Activated T-helper 1 cell treated with anti-CD3 and anti-CD28 coated beads, Interleukin-12 subunit alpha, Interleukin-12 subunit beta, Interleukin-2, Interleukin-4 antibody, amounts not matched to agents 30 ng/mL and 10 ng/mL and 1 ng/mL, durations not matched to agents 14 hours and 24 hours and 36 hours (primary cell): ENCODE measurements at regions not wholly inside any gene's neighbourhood (a gene's known extent, or its start where the extent isn't known, plus 50 kb on each side); places are given as distances from the start of the nearest gene placed in this dataset.
A peak's percentile ranks its signal among the peaks of the same experiment; 100 is the strongest.

Experiments used
- DNase-seq: peaks from one replicate; pipeline ENCODE4 v3.0.0; 2021; ENCODE audit warnings: low spot score
- H3K27ac Mint-ChIP-seq: one replicate; pipeline ENCODE4 v1.8.0; 2021; ENCODE audit warnings: mild to moderate bottlenecking, mixed read lengths
- H3K27me3 Mint-ChIP-seq: one replicate; pipeline ENCODE4 v1.8.0; 2022; ENCODE audit warnings: mild to moderate bottlenecking, moderate library complexity, mixed read lengths; ENCODE audit not compliant: insufficient read depth
- H3K36me3 Mint-ChIP-seq: one replicate; pipeline ENCODE4 v1.8.0; 2021; ENCODE audit warnings: low read depth, mixed read lengths
- H3K4me1 Mint-ChIP-seq: one replicate; pipeline ENCODE4 v1.8.0; 2021; ENCODE audit warnings: low read depth, mixed read lengths
- H3K4me3 Mint-ChIP-seq: one replicate; pipeline ENCODE4 v1.8.0; 2021; ENCODE audit warnings: mild to moderate bottlenecking, moderate library complexity, mixed read lengths
- H3K9me3 Mint-ChIP-seq: one replicate; pipeline ENCODE4 v1.8.0; 2021; ENCODE audit warnings: mixed read lengths
- intact Hi-C: fragments of 100-400 bp; cut with micrococcal nuclease; formaldehyde crosslinking; loops from one replicate; pipeline ENCODE4 v1.15.1; 2024

DNA sequence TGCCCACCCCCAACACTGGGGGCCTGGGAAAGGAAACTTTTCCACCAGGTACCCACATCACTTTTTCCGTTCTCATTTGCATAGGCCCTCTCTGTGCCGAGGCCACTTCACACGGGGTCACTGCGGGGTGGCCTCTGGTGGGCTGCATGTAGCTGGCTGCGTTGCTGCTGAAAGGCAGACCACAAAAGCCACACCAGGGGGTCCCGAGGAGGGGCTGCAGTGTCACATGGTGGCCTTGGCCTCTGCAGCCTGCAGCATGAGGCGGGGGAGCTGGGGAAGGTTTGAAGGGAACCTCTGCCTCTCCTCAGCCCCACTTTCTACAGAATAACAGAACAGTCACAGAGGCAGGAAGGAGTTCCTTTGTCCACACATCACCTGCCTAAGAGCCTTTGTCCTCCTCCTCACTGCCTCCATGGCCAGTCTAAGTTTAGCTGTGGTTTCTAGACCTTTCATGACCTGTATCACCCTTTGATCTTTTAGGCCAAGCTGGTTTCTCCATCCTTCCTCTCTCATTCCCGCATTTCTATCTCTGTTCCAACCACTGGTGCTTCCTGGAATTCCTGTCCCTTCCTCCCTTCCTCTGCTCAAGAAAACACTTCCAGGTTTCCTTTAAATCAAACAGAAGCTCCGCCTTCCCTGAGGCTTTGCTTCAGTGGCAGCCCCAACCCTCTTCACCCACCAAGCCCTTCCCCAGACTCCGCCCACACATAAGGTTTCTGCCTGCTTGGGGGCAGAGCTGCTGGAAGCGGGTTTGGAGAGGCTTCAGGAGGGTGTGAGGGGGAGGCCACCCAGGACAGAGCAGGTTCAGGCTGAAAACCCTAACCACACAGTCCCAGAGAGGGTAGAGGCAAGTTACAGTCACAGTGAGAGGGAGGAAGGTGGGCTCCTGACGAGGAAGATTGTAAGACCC lies 150.7 kb upstream of the TLE3 start:
- intact Hi-C loops, result no loop called here
- no peak for DNase-seq
- Mint-ChIP-seq H3K27me3 (peaks cover 29% of the 10 kb centered on the region), H3K9me3 (no peaks in the 10 kb centered on the region), H3K4me1 (peaks cover 5% of the 10 kb centered on the region), H3K36me3 (no peaks in the 10 kb centered on the region), H3K27ac (no peak overlapping the region), H3K4me3 (no peak overlapping the region)

DNA sequence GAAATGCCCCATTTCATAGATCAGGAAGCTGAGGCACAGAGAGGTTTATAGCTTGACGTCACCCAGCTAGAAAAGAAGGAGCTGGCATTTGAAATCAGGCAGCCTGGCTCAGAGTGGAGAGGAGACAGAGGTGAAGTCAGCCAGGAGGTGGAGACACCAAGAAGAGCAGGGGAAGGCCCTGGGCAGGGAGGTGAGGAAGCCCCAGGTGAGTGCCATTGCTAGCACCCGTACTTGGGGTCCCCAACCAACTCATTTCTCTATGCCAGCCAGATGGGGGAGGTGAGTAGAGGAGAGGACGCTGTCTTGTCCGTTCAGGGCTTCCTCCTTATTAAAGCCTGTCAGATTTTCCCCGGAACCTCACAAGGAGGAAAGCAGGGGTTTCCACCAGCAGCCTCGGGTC lies 149.6 kb upstream of the TLE3 start:
- Mint-ChIP-seq H3K4me3 (no peak overlapping the region), H3K9me3 (no peaks in the 10 kb centered on the region), H3K4me1 (peaks cover 15% of the 10 kb centered on the region), H3K27me3 (peaks cover 29% of the 10 kb centered on the region), H3K27ac (no peak overlapping the region), H3K36me3 (no peaks in the 10 kb centered on the region)
- DNase-seq, result no peak
- intact Hi-C loops, result no loop called here

DNA sequence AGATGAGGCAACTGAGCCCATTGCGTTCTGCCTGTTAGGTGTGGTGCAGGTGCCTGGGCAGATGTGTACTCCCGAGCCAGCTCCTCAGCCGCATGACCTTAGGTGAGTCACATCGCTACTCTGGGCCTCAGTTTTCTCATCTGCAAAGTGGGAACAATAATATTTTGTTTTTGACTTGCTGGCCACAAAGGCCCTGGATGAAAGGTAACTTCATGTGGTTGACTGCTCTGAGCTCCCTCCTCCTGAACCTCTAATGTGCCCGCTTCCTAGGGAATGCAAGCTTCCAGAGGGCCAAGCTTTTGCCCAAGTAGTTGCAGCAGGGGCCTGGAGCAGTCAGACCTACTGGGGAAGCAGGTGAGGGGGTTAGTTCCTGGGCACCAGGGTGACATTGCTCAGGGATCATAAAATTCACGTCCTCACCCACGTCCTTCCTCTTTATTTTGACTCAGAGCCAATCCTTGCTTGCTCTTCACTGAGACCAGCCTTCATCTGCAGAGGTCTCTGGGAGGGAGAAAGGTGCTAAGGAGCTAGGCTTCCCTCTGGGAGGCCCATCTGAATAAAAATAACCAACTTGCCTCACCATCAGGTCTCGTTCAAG lies 149.0 kb upstream of the TLE3 start:
- H3K36me3 Mint-ChIP-seq, result no peaks in the 10 kb centered on the region
- no peak overlapping the region for H3K4me3 Mint-ChIP-seq
- intact Hi-C loops, result no loop called here
- H3K4me1 Mint-ChIP-seq, result peaks cover 18% of the 10 kb centered on the region
- H3K9me3 Mint-ChIP-seq, result no peaks in the 10 kb centered on the region
- peaks cover 24% of the 10 kb centered on the region for H3K27me3 Mint-ChIP-seq
- no peak overlapping the region for H3K27ac Mint-ChIP-seq
- DNase-seq, result no peak

DNA sequence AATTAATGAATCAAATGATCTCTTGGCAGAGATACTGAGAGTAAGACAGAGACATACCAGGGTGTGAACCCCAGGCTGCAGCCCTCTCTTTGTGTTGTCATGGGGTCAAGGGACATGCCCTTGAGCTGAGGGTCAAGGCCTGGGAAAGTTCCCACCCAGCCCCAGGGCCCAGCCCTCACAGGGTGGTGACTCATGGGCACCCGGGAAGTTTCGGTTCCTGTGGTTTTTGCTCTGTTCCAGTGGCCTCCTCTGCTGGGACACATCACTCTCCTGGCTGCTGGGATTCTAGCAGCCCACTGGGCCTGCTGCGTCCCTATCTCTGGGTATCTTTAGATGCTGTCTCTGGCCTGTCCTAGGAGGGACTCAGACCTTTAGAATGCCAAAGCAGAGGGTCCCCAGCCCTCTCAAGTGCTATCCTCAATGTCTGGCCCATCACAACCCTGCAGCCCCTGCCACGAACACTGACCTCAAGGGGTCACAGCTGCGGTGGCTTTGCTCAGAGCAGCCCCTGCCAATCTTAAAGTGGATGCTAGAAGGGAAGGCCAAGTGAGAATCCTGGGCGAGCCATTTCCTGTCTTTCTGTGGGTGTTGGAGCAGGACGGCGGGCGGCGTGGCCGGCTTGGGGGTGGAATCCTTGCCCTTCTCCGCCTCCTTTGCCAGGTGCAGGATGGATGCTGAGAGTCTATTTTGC lies 148.4 kb upstream of the TLE3 start:
- Mint-ChIP-seq H3K27me3 (peaks cover 27% of the 10 kb centered on the region), H3K4me3 (no peak overlapping the region), H3K36me3 (no peaks in the 10 kb centered on the region), H3K27ac (no peak overlapping the region), H3K4me1 (peaks cover 24% of the 10 kb centered on the region), H3K9me3 (no peaks in the 10 kb centered on the region)
- no peak for DNase-seq
- intact Hi-C loops, result no loop called here

DNA sequence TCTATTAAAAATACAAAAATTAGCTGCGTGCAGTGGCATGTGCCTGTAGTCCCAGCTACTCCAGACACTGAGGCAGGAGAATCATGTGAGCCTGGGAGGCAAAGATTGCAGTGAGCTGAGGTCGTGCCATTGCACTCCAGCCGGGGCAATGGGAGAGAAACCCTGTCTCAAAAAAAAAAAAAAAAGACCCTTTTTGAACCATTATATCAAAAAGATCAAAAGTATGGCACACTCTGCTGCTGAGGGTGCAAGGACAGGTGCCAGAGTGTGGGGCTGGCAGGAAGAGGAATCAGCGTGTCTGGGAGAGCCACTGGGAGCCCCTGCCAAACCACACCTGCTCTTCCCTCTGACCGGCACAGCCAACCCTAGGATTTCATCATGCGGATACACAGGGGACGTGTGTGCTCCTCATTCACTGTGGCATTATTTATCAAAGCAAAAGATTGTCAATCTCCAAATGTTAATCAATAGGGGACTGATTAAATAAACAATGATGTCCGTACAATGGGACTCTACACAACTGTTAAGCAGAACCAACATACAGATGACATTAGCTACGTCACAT lies 147.3 kb upstream of the TLE3 start:
- Mint-ChIP-seq H3K27me3 (peaks cover 34% of the 10 kb centered on the region), H3K4me3 (no peak overlapping the region), H3K27ac (no peak overlapping the region), H3K9me3 (no peaks in the 10 kb centered on the region), H3K4me1 (peaks cover 32% of the 10 kb centered on the region), H3K36me3 (no peaks in the 10 kb centered on the region)
- no peak for DNase-seq
- intact Hi-C loops, result no loop called here

DNA sequence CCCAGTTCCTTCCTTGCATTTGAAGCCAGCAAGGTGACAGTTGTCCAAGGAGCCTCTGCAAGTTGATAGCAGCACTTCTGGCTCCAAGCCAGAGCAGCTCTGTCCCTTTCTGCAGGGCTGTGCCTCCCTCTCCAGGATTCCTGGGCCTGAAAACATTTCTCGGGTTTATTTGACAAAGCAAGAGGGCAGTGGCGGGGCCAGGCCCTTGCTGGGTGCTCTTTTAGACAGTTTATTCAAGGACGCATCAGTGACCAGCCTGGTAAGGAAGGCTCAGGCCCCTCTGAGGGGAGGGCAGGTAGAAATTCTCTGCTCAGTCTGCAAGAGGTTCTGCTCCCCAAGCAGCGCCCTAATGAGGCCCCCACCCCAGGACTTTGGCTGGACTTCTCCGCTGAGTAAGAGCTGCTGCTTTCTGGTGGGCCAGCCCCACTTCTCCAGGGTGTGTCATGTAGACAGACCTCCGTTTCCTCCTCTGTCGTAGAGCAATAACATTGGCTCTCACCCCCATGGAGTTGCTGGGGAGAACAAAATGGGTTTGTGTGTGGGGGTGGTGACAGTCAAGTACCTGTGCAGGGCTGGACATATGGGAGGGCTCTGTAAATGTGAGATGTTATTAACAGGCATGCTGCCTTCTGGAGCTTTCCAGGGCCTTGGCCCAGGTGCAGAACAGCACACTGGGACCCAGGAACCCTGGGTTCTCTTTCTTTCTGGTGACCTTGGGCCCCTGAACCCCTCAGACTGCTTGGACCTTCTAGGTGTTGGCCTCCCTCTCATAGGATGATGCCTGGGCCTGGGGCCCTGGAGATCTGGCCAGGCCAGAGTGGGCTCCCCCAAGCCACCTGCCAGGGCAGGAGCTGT lies 146.2 kb upstream of the TLE3 start:
- intact Hi-C loops, result no loop called here

DNA sequence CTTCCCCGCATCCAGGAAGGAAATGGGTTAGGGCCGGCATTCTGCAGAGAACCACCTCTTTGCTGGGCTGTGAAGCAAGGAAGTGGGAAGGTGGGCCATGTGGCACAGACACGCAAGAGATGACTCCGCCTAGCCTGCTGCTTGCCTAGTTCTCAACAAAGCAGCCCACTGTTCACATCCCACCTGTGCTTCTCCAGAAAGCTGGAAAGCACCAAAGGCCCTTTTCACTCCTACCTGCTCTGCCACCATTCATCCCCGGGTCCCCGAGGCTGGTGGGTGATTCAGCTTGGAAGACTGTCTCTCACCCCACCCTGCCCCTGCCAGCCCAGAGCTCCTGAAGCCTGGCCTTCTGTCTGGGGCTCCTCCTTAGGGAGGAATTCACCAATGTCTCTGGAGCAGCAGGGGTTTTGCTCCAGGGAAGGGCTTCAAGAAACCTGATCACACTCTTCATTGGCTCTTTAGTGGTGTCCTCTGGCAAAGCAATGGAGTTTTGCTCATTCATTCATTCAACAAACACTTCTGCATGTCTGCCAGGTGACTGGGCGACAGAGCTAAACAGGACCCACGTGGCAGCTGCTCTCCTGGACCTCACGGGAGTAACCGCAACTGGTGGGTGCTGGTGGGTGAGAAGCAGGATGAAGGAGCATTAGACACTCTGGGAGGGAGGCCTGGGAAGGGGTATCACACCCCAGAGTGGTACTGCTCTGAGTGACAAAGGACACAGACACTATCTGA lies 145.4 kb upstream of the TLE3 start:
- DNase-seq, result no peak
- no peaks in the 10 kb centered on the region for H3K9me3 Mint-ChIP-seq
- H3K36me3 Mint-ChIP-seq, result peaks cover 2% of the 10 kb centered on the region
- no peak overlapping the region for H3K27ac Mint-ChIP-seq
- H3K4me1 Mint-ChIP-seq, result peaks cover 35% of the 10 kb centered on the region
- H3K4me3 Mint-ChIP-seq, result no peak overlapping the region
- intact Hi-C loops, result no loop called here
- peaks cover 38% of the 10 kb centered on the region for H3K27me3 Mint-ChIP-seq

More for the DNA sequence above, 146.2 kb upstream of the TLE3 start:
- H3K4me1 Mint-ChIP-seq, result peaks cover 35% of the 10 kb centered on the region
- peaks cover 2% of the 10 kb centered on the region for H3K36me3 Mint-ChIP-seq
- no peak overlapping the region for H3K27ac Mint-ChIP-seq
- no peak overlapping the region for H3K4me3 Mint-ChIP-seq
- no peak for DNase-seq
- H3K9me3 Mint-ChIP-seq, result no peaks in the 10 kb centered on the region
- H3K27me3 Mint-ChIP-seq, result peaks cover 37% of the 10 kb centered on the region

DNA sequence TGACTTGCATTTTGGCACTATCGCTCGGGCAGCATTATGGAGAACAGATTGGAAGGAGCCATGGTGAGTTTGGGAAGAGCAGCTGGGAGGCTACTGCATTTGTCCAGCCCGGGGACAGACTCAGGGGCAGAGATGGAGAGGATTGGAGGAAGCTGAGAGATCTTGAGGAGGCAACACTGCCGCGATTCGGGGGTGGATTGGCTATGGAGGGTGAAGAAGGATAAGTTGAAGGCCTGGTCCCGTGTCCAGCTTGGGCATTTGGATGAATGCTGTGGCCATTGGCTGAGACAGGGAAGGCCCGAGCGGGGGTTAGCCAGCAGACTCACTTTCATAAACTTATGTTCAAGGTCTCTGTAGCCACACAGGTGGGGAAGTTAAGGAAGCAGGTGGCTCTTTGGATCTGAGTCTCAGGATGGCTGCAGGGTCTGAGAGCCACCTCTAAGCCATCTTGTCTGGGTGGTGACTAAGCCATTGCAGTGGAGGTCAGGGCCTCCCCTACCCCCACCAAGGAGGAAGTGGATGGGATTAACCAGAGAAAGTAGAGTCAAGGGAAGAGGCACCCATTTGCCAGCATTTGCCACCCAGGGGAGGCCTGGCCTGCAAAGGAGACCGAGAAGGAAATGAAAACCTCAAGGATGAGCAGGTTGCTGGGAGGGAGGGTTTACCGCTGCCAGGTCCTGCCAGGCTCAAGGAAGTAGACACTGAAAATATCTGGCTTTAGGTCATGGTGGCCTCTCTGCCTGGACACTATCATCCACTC lies 144.0 kb upstream of the TLE3 start:
- Mint-ChIP-seq H3K27me3 (peaks cover 45% of the 10 kb centered on the region), H3K9me3 (no peaks in the 10 kb centered on the region), H3K4me3 (no peak overlapping the region), H3K36me3 (peaks cover 2% of the 10 kb centered on the region), H3K4me1 (peaks cover 38% of the 10 kb centered on the region), H3K27ac (peak overlapping the region; percentile 58)
- intact Hi-C loops, result no loop called here
- no peak for DNase-seq

DNA sequence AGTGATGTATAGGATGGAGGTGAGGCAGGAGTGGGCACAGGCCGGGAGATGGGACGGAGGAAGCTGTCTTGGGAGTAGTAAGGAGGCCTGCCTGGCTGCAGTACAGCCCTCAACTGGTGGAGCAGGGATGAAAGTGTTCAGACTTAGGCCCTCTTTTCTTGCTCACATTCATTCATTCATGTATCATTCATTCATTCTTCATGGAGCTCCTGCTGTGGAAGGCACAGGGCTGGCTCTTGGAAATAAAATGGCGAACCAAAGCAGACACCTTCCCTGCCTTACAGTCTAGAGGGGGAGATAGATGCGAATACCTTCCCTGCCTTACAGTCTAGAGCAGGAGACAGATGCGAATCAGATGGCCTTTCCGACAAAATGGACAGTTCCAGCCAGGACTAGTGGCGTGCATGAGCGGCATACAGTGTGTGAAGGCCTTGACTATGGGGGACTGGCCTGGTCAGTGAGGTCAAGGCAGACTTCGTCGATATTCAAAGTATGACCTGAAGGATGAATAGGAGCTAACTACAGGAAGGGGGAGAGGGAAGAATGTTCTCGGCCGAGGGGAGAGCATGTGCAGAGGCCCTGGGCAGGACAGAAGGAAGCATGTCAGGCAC lies 143.2 kb upstream of the TLE3 start:
- H3K4me1 Mint-ChIP-seq, result peaks cover 43% of the 10 kb centered on the region
- DNase-seq, result no peak
- H3K9me3 Mint-ChIP-seq, result no peaks in the 10 kb centered on the region

DNA sequence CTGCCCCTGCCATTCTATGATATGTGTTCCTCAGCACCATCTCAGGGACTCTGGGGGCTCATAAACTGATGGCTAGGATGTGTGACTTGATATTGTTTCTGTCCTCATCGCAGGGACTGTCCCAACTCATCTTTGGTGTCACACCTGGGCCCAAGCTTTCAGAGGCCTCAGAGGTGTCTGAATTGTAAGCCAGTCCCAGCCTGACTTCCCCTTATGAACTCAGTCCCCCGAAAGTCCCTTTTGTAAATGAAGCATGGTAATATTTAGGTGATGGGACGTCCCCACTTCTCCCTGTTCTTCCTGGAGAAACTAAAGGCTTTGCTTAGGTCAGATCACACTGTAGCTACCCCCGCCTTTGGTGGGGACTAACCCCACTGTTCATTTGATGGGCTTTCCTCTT lies 142.4 kb upstream of the TLE3 start:
- peaks cover 2% of the 10 kb centered on the region for H3K36me3 Mint-ChIP-seq
- DNase-seq, result no peak
- H3K27ac Mint-ChIP-seq, result no peak overlapping the region
- no peak overlapping the region for H3K4me3 Mint-ChIP-seq
- H3K9me3 Mint-ChIP-seq, result no peaks in the 10 kb centered on the region
- H3K27me3 Mint-ChIP-seq, result peaks cover 39% of the 10 kb centered on the region
- intact Hi-C loops, result no loop called here
- H3K4me1 Mint-ChIP-seq, result peaks cover 44% of the 10 kb centered on the region

More for the DNA sequence above, 143.2 kb upstream of the TLE3 start:
- no peak overlapping the region for H3K4me3 Mint-ChIP-seq
- H3K27ac Mint-ChIP-seq, result no peak overlapping the region
- intact Hi-C loops, result no loop called here
- peaks cover 42% of the 10 kb centered on the region for H3K27me3 Mint-ChIP-seq
- H3K36me3 Mint-ChIP-seq, result peaks cover 2% of the 10 kb centered on the region

DNA sequence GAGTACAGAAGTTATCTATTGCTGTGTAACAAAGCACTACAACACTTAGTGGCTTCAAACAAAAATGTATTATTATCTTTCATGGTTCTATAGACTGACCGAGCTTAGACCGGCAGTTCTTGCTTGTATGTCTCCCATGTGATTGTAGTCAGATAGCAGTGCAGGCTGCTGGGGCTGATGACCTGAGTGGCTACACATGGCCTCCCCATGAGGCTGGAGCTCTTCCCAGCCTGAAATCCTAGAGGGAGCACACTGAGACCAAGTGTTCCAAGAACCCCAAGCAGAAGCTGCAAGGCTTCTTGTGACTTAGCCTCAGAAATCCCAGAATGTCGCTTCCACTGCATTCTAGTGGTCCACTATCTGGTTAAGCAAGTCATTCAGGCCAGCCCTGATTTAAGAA lies 141.2 kb upstream of the TLE3 start:
- DNase-seq, result no peak
- Mint-ChIP-seq H3K27ac (no peak overlapping the region), H3K4me3 (no peak overlapping the region), H3K27me3 (peaks cover 37% of the 10 kb centered on the region), H3K4me1 (peaks cover 54% of the 10 kb centered on the region), H3K9me3 (no peaks in the 10 kb centered on the region), H3K36me3 (peaks cover 2% of the 10 kb centered on the region)
- intact Hi-C loops, result no loop called here
